PFSK-1 (cell line): ENCODE measurements at regions not wholly inside any gene's neighbourhood (a gene's known extent, or its start where the extent isn't known, plus 50 kb on each side); places are given as distances from the start of the nearest gene placed in this dataset.

ENCODE experiments used
- FOXP2 ChIP-seq: optimal IDR thresholded peaks from 2 replicates; pipeline ENCODE3; 2011; ENCODE audit warnings: borderline replicate concordance, control low read depth, inconsistent platforms; ENCODE audit not compliant: insufficient read depth; ENCODE audit errors: extremely low read length, extremely low read depth
- POLR2AphosphoS5 ChIP-seq: IDR thresholded peaks from 2 replicates; pipeline ENCODE4 v1.6.1; 2012; ENCODE audit warnings: low read depth, mild to moderate bottlenecking, control low read depth, low read length, moderate library complexity
- REST ChIP-seq, 2 experiments: IDR thresholded peaks; 2 replicates each; pipeline versions ENCODE4 v1.6.1 to v1.8.0; 2011 to 2012; ENCODE audit warnings: low read depth in 2 of 2, low read length in 2 of 2, control low read depth in 1 of 2, inconsistent platforms in 1 of 2, mild to moderate bottlenecking in 1 of 2, moderate library complexity in 1 of 2; ENCODE audit not compliant: insufficient read depth in 1 of 2
- SIN3A ChIP-seq: IDR thresholded peaks from 2 replicates; pipeline ENCODE4 v1.6.1; 2012; ENCODE audit warnings: mild to moderate bottlenecking, low read length, moderate library complexity, borderline replicate concordance; ENCODE audit not compliant: insufficient read depth
- TAF1 ChIP-seq: IDR thresholded peaks from 2 replicates; pipeline ENCODE4 v1.6.1; 2012; ENCODE audit warnings: low read length, control low read depth, borderline replicate concordance; ENCODE audit not compliant: insufficient read depth

- no peak for TF ChIP-seq SIN3A
- no peak for TF ChIP-seq POLR2AphosphoS5
- TF ChIP-seq REST (IDR thresholded peaks at IDR 0.05; ENCODE audit: insufficient read depth in 1 of 2, low read depth in 2 of 2, low read length in 2 of 2) = no peak
- TF ChIP-seq TAF1 = no peak
- TF ChIP-seq FOXP2 = no peak
Measured at GRCh38 chr12:88662093-88662492, 81.8 kb upstream of the KITLG start.

DNA sequence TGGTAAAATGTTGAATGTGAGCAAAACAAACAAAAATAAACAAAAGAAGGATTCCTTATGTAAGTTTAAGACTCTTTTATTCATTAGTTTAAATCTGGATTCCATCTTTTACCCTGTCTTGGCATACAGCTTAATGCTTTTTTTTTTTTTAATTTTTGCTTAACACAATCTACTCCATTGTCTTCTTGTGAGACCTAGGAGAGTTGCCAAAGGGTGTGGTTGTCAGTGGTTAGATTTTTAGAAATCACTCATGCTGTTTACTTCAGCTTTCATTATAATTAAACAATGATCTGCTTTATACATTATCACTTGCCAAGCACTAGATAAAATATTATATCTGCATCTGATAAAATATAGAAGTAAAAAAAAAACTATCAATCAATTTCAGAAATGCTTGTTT is 77.7 kb upstream of the KITLG start:
- TF ChIP-seq SIN3A (no peak), FOXP2 (no peak), POLR2AphosphoS5 (no peak), REST (IDR thresholded peaks at IDR 0.05; ENCODE audit: insufficient read depth in 1 of 2, low read depth in 2 of 2, low read length in 2 of 2) (no peak), TAF1 (no peak)

DNA sequence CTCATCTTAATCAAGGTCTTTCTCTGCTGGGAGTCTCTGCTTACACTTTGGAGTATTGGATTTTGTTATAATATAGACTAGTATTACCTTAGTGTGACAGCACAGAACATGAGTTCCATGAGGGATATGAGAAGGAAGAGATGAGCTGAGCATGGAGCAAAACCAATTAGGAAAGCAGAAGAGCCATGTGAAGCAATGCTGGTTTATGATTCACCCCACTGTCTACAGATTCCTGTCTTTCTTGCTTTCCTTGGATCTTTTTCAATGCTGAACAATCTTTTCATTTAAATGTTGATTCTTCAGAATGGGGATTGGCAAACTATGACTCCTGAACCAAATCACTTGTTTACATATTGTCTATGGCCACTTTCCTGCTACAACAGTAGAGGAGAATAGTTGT is 70.4 kb upstream of the KITLG start:
- TF ChIP-seq REST (IDR thresholded peaks at IDR 0.05; ENCODE audit: insufficient read depth in 1 of 2, low read depth in 2 of 2, low read length in 2 of 2) (no peak), FOXP2 (no peak), SIN3A (no peak), POLR2AphosphoS5 (no peak), TAF1 (no peak)

DNA sequence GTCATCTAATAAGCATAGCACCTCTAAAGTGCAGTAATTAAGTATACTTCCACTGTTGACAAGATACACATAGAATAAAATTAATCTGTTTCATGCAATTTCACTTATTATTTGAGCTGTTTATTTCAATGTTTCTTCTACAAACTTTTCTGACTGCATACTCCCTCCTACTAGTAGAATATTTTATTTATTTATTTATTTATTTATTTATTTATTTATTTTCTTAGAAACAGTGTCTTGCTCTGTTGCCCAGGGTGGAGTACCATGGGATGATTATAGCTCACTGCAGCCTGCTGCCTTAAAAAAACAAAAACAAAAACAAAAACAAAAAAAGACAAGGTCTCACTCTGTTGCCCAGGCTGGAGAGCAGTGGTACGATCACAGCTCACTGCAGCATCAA is 68.4 kb upstream of the KITLG start:
- TF ChIP-seq SIN3A (no peak), TAF1 (no peak), REST (IDR thresholded peaks at IDR 0.05; ENCODE audit: insufficient read depth in 1 of 2, low read depth in 2 of 2, low read length in 2 of 2) (no peak), POLR2AphosphoS5 (no peak), FOXP2 (no peak)

GRCh38 chr12:88646824-88647223 is 66.6 kb upstream of the KITLG start:
- TF ChIP-seq REST (IDR thresholded peaks at IDR 0.05; ENCODE audit: insufficient read depth in 1 of 2, low read depth in 2 of 2, low read length in 2 of 2) = no peak
- no peak for TF ChIP-seq FOXP2
- TF ChIP-seq SIN3A = no peak
- no peak for TF ChIP-seq TAF1
- no peak for TF ChIP-seq POLR2AphosphoS5
